Uterus (tissue), 2 donors: ENCODE measurements at regions not wholly inside any gene's neighbourhood (a gene's known extent, or its start where the extent isn't known, plus 50 kb on each side); places are given as distances from the start of the nearest gene placed in this dataset.

ENCODE experiments used
- CTCF ChIP-seq, 4 experiments: fragments of 200-600 bp in 2 of 4; fragments of 450-650 bp in 2 of 4; sonication (generic) in 2 of 4; IDR thresholded peaks; one replicate each; pipeline ENCODE4 v1.5.1; 2016 to 2019; ENCODE audit warnings: antibody characterized with exemption in 4 of 4, mild to moderate bottlenecking in 2 of 4, moderate library complexity in 1 of 4
- POLR2A ChIP-seq, 2 donors: fragments of 450-650 bp; IDR thresholded peaks; one replicate each; pipeline ENCODE4 v1.6.1; 2016; ENCODE audit warnings: antibody characterized with exemption in 2 of 2, mild to moderate bottlenecking in 1 of 2, moderate library complexity in 1 of 2

DNA sequence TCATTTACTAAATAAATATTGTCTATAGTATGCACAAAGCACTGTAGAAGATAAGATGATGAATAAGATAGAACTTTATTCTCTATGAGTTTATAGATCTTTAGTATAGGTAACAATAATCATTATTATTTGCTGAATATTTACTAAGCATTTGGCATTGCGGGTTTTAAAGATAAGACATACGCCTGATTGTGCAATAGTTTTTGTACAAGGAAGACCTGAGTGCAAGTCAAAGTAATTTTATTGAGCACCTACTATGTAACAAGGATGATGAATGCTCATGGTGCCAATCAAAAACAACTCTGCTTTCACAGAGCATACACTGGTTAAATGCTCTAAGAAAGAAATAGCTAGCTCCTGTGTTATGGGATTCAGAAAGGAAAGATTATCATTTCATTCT is 1461.7 kb upstream of the FLRT2 start:
- TF ChIP-seq CTCF (IDR thresholded peaks at IDR 0.05) = no peak
- no peak for TF ChIP-seq POLR2A (IDR thresholded peaks at IDR 0.05)
